Small intestine (tissue), 7 donors: ENCODE measurements at regions not wholly inside any gene's neighbourhood (a gene's known extent, or its start where the extent isn't known, plus 50 kb on each side); places are given as distances from the start of the nearest gene placed in this dataset.

Experiments used
- DNase-seq, 2 donors: peaks; one replicate each; pipeline versions ENCODE4 v3.0.0 to v3.0.0-alpha.2; 2013
- FAIRE-seq: peaks from 2 replicates; lab custom pipeline; 2012; peaks lifted over from hg19 to GRCh38; lab: Jason Lieb, UNC
- H3K27ac ChIP-seq, 3 donors: one replicate each; pipeline ENCODE4 v1.5.1; 2013; ENCODE audit warnings: low read length in 2 of 3, mild to moderate bottlenecking in 2 of 3, control low read depth in 1 of 3, inconsistent platforms in 1 of 3, low read depth in 1 of 3, moderate library complexity in 1 of 3
- H3K27me3 ChIP-seq, 3 donors: one replicate each; pipeline ENCODE4 v1.6.1; 2013; ENCODE audit warnings: low read length in 3 of 3, inconsistent platforms in 1 of 3; ENCODE audit not compliant: control insufficient read depth in 3 of 3, insufficient read depth in 3 of 3
- H3K36me3 ChIP-seq, 3 donors: one replicate each; pipeline ENCODE4 v1.6.1; 2013; ENCODE audit warnings: low read length in 3 of 3, inconsistent platforms in 1 of 3, low read depth in 1 of 3, mild to moderate bottlenecking in 1 of 3, moderate library complexity in 1 of 3; ENCODE audit not compliant: control insufficient read depth in 3 of 3, insufficient read depth in 2 of 3
- H3K4me1 ChIP-seq, 3 donors: one replicate each; pipeline ENCODE4 v1.6.1; 2013; ENCODE audit warnings: low read length in 2 of 3, inconsistent platforms in 1 of 3, low read depth in 1 of 3, mild to moderate bottlenecking in 1 of 3, moderate library complexity in 1 of 3; ENCODE audit not compliant: control insufficient read depth in 3 of 3, insufficient read depth in 2 of 3
- H3K4me3 ChIP-seq, 3 donors: one replicate each; pipeline ENCODE4 v1.5.1; 2013; ENCODE audit warnings: low read length in 3 of 3, control low read depth in 1 of 3, inconsistent platforms in 1 of 3, low read depth in 1 of 3, mild to moderate bottlenecking in 1 of 3, moderate library complexity in 1 of 3
- H3K9me3 ChIP-seq, 2 donors: one replicate each; pipeline ENCODE4 v1.6.1; 2013; ENCODE audit warnings: low read depth in 1 of 2, low read length in 1 of 2; ENCODE audit not compliant: control insufficient read depth in 2 of 2, insufficient read depth in 1 of 2
- WGBS, 3 donors: extraction: QIAGEN DNeasy Blood & Tissue Kit; methylation state at CpG; one replicate each; pipeline ENCODE4 v1.1.7; 2013; 5-methylcytosine and 5-hydroxymethylcytosine counted together
- donor health status: healthy with polysubstance abuse.
- donor health status: control.
- donor health status: control.
- donor health status: Bipolar disorder and iron deficiency.
- donor health status: healthy.

DNA sequence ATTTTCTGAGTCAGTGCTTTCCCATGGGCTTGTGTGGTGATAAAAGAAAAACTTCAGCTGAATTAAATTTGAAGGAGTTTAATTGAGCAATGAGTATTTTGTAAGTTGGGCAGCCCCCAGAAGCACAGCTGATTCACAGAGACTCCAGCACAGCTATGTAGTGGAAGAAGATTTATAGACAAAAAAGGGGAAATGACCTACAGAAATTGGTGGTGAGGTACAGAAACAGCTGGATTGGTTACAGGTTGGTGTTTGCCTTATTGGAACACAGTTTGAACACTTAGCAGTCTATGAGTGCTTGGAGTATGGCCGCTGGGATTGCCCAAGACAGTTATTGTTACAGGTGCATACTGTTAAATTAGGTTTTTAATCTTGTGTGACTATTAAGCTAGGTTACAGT is 96.9 kb upstream of the PTPRK start:
- Histone ChIP-seq H3K9me3 (peaks cover 0 to 3% of the 10 kb centered on the region in 2 donors), H3K27me3 (no peaks in the 10 kb centered on the region)
- FAIRE-seq: no peak

DNA sequence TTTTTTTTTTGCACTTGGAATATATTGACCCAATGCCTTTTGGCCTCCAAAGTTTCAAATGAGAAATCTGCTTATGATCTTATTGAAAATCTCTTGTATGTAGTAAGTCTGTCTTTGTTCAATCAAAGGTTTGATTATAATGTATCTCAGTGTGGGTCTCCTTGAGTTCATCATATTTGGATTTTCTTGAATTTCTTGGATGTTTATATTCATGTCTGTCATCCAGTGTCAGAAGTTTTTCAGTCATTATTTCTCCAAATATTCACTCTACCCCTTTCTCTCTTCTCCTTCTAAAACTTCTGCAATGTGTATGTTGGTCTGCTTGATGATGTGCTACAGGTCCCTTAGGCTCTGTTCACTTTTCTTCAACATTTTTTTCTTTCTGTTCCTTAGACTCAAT is 95.9 kb upstream of the PTPRK start:
- Histone ChIP-seq H3K4me3 (no peak overlapping the region), H3K27me3 (no peaks in the 10 kb centered on the region), H3K27ac (no peak overlapping the region), H3K9me3 (peaks cover 0 to 3% of the 10 kb centered on the region in 2 donors), H3K4me1 (no peaks in the 10 kb centered on the region), H3K36me3 (no peaks in the 10 kb centered on the region)
- no peak for DNase-seq
- FAIRE-seq: no peak

More for the DNA sequence above, 96.9 kb upstream of the PTPRK start:
- Histone ChIP-seq H3K4me3 (no peak overlapping the region), H3K4me1 (no peaks in the 10 kb centered on the region), H3K36me3 (no peaks in the 10 kb centered on the region), H3K27ac (no peak overlapping the region)
- 81 to 95% (median 85%) methylated on average over 1 of the region's 1 CpG for WGBS, 3 donors
- no peak for DNase-seq

DNA sequence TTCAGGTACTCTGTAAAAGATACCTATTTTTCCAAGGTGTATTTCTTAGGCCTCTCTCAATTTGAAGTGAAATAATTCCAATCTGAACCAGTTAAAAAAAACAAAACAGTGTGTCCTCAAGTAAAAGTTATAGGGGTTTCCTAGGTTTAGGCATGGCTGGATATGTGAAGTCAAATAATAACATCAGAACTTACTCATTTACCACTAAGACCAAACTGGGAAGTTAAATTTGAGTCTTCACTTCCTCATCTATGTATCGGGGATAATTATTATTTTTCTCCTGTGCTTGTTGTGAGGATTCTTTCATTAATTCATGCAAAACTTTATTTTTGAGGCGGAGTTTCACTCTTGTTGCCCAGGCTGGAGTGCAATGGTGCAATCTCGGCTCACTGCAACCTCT is 86.2 kb upstream of the PTPRK start:
- no peaks in the 10 kb centered on the region for H3K36me3 ChIP-seq
- no peak for DNase-seq
- no peak for FAIRE-seq
- no peak overlapping the region for H3K4me3 ChIP-seq
- H3K27ac ChIP-seq: no peak overlapping the region
- no peaks in the 10 kb centered on the region for H3K4me1 ChIP-seq
- H3K9me3 ChIP-seq: no peaks in the 10 kb centered on the region
- H3K27me3 ChIP-seq: no peaks in the 10 kb centered on the region
- 88 to 94% (median 89%) methylated on average over 3 of the region's 3 CpGs for WGBS, 3 donors

DNA sequence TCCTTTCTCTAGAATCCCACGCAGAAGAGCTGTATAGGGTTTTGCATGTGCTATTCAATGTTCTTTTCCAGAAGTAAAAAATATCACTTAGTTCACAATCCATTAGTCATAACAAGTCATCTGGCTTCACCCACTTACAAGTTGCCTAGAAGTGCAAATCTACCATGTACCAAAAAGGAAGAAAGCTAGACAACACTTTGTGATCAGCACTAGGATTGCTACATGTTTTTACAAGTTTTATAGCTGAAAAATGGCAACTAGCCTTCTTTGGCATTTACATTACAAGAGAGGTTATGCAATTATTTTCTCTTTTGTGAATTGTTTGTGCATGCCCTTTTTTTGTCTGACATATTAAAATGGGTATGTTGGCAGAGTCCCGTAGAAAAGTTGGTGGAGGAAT is 85.6 kb upstream of the PTPRK start:
- WGBS, 3 donors: 86 to 97% (median 92%) methylated on average over 2 of the region's 2 CpGs
- Histone ChIP-seq H3K9me3 (no peaks in the 10 kb centered on the region), H3K4me3 (no peak overlapping the region), H3K27me3 (no peaks in the 10 kb centered on the region), H3K4me1 (no peaks in the 10 kb centered on the region), H3K27ac (no peak overlapping the region), H3K36me3 (no peaks in the 10 kb centered on the region)
- DNase-seq (no peak), FAIRE-seq (no peak)

DNA sequence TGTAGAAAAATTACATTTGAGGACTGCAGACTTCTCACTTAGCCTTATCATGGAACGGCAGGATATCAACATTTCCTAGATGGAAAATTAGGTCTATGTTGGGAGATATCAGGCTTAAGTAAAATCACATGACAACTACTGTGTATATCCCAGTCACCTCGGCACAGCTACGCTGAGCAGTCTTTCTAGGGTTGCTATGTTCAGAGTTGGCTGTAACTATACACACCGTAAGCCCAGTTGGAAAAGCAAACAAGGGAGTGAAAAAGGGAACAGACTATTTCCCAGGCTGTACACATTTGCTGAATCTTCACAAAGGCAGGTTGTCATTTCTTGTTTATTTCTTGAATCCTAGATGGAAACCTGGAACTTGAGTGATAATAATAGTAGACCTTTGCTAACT is 80.7 kb upstream of the PTPRK start:
- 70 to 78% (median 72%) methylated on average over 4 of the region's 4 CpGs for WGBS, 3 donors
- Histone ChIP-seq H3K4me3 (no peak overlapping the region), H3K4me1 (no peaks in the 10 kb centered on the region), H3K27ac (no peak overlapping the region), H3K9me3 (no peaks in the 10 kb centered on the region), H3K27me3 (peaks cover 0 to 2% (median 0%) of the 10 kb centered on the region in 3 donors), H3K36me3 (no peaks in the 10 kb centered on the region)
- no peak for FAIRE-seq
- peak; percentile 1 to 15 for DNase-seq

DNA sequence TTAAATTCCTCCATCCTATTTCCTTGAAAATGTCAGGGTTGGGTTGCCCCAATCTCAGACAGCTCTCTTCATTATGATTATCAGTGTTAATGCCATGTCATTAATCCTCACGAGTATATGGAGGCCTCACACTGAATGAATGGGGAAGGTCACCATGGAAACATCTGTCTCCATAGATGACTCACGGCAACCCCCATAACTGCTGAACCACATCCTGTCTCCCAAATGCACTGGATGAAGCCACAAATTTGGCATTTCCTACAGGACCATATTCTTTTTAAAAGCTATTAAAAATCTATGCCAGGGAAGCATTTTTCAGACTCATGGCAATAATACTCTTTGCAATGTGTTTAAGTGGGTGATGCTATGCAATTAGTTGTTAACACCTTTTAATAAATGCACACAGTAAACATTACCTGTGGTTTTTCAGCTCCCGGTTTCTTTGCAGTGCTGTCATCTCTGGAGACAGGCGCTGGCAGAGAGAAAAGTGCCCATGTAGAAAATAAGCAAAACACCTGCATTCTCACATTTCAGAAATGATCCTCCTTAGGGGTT is 80.1 kb upstream of the PTPRK start:
- no peak for FAIRE-seq
- 42 to 66% (median 45%) methylated on average over 4 of the region's 4 CpGs for WGBS, 3 donors

DNA sequence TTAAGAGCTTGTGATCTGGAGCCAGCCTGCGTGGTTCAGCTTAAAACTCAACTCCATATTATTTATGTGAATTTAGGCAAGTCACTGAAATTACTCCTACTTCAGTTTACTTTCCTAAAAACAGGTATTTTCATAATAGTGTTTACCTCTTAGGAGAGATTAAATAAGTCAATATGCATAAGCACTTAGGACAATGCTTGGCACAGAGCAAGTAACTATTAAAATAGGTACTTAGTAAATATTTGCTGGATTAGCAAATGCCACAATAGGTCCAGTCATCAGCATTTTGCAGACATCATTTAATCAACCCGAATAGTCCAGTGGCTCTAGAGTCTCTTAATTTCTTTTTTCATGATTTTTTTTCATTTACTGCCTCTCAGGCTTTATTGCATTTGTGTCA is 78.6 kb upstream of the PTPRK start:
- no peak for FAIRE-seq
- no peak overlapping the region for H3K27ac ChIP-seq
- 74 to 87% (median 74%) methylated on average over 2 of the region's 2 CpGs for WGBS, 3 donors

More for the DNA sequence above, 80.1 kb upstream of the PTPRK start:
- Histone ChIP-seq H3K9me3 (no peaks in the 10 kb centered on the region), H3K4me3 (no peak overlapping the region), H3K4me1 (no peaks in the 10 kb centered on the region), H3K27ac (no peak overlapping the region), H3K36me3 (no peaks in the 10 kb centered on the region), H3K27me3 (peaks cover 0 to 2% (median 0%) of the 10 kb centered on the region in 3 donors)
- no peak for DNase-seq

DNA sequence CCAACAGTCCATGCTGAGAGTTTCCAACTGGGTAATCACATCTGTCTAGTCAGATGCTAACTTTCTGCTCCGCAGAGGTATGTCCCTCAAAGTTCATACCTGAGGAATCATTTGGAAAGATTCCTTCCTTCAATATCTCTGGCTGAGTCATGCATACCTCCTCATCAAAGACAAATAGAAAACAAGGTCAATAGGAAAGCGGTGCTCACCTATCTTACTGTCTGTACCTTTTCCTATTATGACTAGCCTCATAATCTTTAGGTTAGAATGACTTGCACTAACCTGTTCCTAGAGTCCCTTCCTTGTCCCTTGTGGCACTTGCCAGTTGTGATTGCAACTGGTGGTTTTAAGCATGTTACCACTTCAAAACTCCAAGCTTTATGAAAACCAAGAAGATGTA is 78.2 kb upstream of the PTPRK start:
- H3K4me3 ChIP-seq: no peak overlapping the region
- peaks cover 0 to 2% (median 0%) of the 10 kb centered on the region in 3 donors for H3K27me3 ChIP-seq
- no peaks in the 10 kb centered on the region for H3K36me3 ChIP-seq
- DNase-seq: no peak
- FAIRE-seq: no peak
- no peaks in the 10 kb centered on the region for H3K4me1 ChIP-seq
- H3K27ac ChIP-seq: no peak overlapping the region
- 72 to 77% (median 74%) methylated on average over 2 of the region's 2 CpGs for WGBS, 3 donors
- no peaks in the 10 kb centered on the region for H3K9me3 ChIP-seq

More for the DNA sequence above, 78.6 kb upstream of the PTPRK start:
- Histone ChIP-seq H3K9me3 (no peaks in the 10 kb centered on the region), H3K4me3 (no peak overlapping the region), H3K4me1 (no peaks in the 10 kb centered on the region), H3K27me3 (peaks cover 0 to 2% (median 0%) of the 10 kb centered on the region in 3 donors), H3K36me3 (no peaks in the 10 kb centered on the region)
- DNase-seq: no peak

DNA sequence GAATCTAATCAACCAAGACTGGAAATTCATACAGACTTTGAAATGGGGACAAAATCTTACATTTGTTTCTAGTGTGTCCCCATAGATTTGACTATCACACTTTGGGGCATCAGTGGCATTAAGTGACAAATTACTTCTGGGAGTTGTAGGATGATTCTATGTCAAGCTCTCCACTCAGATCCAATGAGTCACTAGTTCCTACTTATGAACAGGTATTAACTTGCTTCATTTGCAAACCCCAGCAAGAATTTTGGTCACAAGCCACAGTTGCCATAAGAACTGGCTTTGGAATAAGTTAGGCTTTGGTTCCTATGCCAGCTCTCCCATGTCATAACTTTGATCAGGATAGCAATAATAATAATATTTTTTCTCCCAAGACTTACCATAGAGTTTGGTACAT is 77.6 kb upstream of the PTPRK start:
- Histone ChIP-seq H3K27me3 (peaks cover 0 to 2% (median 0%) of the 10 kb centered on the region in 3 donors), H3K27ac (no peak overlapping the region), H3K36me3 (no peaks in the 10 kb centered on the region), H3K4me1 (no peaks in the 10 kb centered on the region), H3K9me3 (no peaks in the 10 kb centered on the region), H3K4me3 (no peak overlapping the region)
- no peak for FAIRE-seq
- DNase-seq: no peak
